ENCODE measurements at regions not wholly inside any gene's neighbourhood (a gene's known extent, or its start where the extent isn't known, plus 50 kb on each side); places are given as distances from the start of the nearest gene placed in this dataset.

DNA sequence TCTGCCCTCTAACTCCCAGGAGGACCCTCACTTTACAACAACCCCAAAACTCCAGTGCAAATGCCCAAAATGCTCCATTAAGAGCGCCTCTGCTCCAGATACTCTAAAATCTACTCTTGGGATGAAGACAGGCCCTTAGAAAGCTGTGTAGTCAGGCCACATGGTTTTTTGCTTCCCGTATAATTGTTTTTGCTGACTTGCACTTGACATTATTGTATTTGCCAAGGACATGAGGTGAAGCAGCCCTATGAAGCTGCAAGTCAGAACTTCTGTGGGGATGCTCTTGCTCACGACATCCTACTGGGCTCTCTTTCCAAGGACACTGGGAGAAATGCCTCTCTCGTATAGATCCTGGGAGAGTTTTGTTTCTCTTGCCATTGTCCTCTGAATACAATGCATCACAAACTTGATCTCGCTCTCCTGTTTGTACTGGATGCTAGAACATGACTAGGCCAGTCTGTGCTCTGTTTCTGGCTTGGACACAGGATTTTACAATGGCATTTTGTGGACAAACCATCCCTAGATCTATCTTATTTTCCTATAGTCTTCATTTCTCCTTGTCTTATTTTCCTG is 177.2 kb upstream of the DTNBP1 start:
- DNase-seq (ENCODE audit: low spot score) (no peak), ATAC-seq (no peak)
- TF ChIP-seq, protein P1, sequence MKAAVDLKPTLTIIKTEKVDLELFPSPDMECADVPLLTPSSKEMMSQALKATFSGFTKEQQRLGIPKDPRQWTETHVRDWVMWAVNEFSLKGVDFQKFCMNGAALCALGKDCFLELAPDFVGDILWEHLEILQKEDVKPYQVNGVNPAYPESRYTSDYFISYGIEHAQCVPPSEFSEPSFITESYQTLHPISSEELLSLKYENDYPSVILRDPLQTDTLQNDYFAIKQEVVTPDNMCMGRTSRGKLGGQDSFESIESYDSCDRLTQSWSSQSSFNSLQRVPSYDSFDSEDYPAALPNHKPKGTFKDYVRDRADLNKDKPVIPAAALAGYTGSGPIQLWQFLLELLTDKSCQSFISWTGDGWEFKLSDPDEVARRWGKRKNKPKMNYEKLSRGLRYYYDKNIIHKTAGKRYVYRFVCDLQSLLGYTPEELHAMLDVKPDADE (IDR thresholded peaks at IDR 0.05): no peak
- TF ChIP-seq EZH2phosphoT487 (IDR thresholded peaks at IDR 0.05; ENCODE audit: unreplicated experiment) (no peak), NANOG (IDR thresholded peaks at IDR 0.05; ENCODE audit: borderline replicate concordance) (no peak), POLR2AphosphoS5 (IDR thresholded peaks at IDR 0.05; ENCODE audit: low read depth) (no peak), CREB1 (CRISPR knock-in tag; IDR thresholded peaks at IDR 0.05; ENCODE audit: low read depth) (no peak), ZNF114 (CRISPR knock-in tag; IDR thresholded peaks at IDR 0.05) (no peak)
- TF ChIP-seq, protein P2, sequence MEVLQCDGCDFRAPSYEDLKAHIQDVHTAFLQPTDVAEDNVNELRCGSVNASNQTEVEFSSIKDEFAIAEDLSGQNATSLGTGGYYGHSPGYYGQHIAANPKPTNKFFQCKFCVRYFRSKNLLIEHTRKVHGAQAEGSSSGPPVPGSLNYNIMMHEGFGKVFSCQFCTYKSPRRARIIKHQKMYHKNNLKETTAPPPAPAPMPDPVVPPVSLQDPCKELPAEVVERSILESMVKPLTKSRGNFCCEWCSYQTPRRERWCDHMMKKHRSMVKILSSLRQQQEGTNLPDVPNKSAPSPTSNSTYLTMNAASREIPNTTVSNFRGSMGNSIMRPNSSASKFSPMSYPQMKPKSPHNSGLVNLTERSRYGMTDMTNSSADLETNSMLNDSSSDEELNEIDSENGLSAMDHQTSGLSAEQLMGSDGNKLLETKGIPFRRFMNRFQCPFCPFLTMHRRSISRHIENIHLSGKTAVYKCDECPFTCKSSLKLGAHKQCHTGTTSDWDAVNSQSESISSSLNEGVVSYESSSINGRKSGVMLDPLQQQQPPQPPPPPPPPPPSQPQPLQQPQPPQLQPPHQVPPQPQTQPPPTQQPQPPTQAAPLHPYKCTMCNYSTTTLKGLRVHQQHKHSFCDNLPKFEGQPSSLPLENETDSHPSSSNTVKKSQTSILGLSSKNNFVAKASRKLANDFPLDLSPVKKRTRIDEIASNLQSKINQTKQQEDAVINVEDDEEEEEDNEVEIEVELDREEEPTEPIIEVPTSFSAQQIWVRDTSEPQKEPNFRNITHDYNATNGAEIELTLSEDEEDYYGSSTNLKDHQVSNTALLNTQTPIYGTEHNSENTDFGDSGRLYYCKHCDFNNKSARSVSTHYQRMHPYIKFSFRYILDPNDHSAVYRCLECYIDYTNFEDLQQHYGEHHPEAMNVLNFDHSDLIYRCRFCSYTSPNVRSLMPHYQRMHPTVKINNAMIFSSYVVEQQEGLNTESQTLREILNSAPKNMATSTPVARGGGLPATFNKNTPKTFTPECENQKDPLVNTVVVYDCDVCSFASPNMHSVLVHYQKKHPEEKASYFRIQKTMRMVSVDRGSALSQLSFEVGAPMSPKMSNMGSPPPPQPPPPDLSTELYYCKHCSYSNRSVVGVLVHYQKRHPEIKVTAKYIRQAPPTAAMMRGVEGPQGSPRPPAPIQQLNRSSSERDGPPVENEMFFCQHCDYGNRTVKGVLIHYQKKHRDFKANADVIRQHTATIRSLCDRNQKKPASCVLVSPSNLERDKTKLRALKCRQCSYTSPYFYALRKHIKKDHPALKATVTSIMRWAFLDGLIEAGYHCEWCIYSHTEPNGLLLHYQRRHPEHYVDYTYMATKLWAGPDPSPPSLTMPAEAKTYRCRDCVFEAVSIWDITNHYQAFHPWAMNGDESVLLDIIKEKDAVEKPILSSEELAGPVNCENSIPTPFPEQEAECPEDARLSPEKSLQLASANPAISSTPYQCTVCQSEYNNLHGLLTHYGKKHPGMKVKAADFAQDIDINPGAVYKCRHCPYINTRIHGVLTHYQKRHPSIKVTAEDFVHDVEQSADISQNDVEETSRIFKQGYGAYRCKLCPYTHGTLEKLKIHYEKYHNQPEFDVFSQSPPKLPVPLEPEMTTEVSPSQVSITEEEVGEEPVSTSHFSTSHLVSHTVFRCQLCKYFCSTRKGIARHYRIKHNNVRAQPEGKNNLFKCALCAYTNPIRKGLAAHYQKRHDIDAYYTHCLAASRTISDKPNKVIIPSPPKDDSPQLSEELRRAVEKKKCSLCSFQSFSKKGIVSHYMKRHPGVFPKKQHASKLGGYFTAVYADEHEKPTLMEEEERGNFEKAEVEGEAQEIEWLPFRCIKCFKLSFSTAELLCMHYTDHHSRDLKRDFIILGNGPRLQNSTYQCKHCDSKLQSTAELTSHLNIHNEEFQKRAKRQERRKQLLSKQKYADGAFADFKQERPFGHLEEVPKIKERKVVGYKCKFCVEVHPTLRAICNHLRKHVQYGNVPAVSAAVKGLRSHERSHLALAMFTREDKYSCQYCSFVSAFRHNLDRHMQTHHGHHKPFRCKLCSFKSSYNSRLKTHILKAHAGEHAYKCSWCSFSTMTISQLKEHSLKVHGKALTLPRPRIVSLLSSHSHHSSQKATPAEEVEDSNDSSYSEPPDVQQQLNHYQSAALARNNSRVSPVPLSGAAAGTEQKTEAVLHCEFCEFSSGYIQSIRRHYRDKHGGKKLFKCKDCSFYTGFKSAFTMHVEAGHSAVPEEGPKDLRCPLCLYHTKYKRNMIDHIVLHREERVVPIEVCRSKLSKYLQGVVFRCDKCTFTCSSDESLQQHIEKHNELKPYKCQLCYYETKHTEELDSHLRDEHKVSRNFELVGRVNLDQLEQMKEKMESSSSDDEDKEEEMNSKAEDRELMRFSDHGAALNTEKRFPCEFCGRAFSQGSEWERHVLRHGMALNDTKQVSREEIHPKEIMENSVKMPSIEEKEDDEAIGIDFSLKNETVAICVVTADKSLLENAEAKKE (CRISPR knock-in tag; IDR thresholded peaks at IDR 0.05): no peak
- H3K27ac Mint-ChIP-seq: no peak overlapping the region
- Histone ChIP-seq H3K79me2 (replicated peaks; ENCODE audit: insufficient read depth) (no peaks in the 10 kb centered on the region), H3K4me1 (ENCODE audit: insufficient read depth) (no peaks in the 10 kb centered on the region), H3K9me2 (ENCODE audit: insufficient read depth) (no peaks in the 10 kb centered on the region), H4K20me1 (replicated peaks; ENCODE audit: insufficient read depth) (no peaks in the 10 kb centered on the region), H3F3A (replicated peaks; ENCODE audit: low read depth) (no peaks in the 10 kb centered on the region), H3K36me3 (ENCODE audit: insufficient read depth) (no peaks in the 10 kb centered on the region), H2AFZ (peak overlapping the region; percentile 61; the same call in 1 of the 2 replicates), H3K27me3 (ENCODE audit: insufficient read depth) (no peaks in the 10 kb centered on the region), H3K27ac (ENCODE audit: low read depth) (no peak overlapping the region), H3K4me3 (no peak overlapping the region), H3K4me2 (no peak overlapping the region)
- no peak overlapping the region for H3K4me3 Mint-ChIP-seq
- peaks cover 4% of the 10 kb centered on the region for H3K27me3 Mint-ChIP-seq (ENCODE audit: insufficient read depth, low read depth, poor library complexity)
- H3K4me1 Mint-ChIP-seq: peaks cover 17% of the 10 kb centered on the region
- H3K36me3 Mint-ChIP-seq (ENCODE audit: low read depth): no peaks in the 10 kb centered on the region
- H3K9me3 Mint-ChIP-seq: no peaks in the 10 kb centered on the region
